ENCODE measurements at regions not wholly inside any gene's neighbourhood (a gene's known extent, or its start where the extent isn't known, plus 50 kb on each side); places are given as distances from the start of the nearest gene placed in this dataset.
"Not testable (repeated sequence)": the region's sequence is repeated elsewhere in the genome, so short reads cannot be mapped to it uniquely, and the experiment has no call there.

- not testable (repeated sequence) for DNase-seq
These were observed 52.6 kb upstream of the KIF26B start for GRCh38 chr1:245102149-245102548.

- DNase-seq, result no peak
These were observed 55.4 kb upstream of the KIF26B start for GRCh38 chr1:245099401-245099800.

GRCh38 chr1:245098924-245099323 lies 55.9 kb upstream of the KIF26B start:
- no peak for DNase-seq

GRCh38 chr1:245096311-245097066 lies 58.3 kb upstream of the KIF26B start:
- no peak for DNase-seq

- no peak for DNase-seq
These were observed 58.9 kb upstream of the KIF26B start for GRCh38 chr1:245095903-245096302.

- DNase-seq, result no peak
These were observed 59.8 kb upstream of the KIF26B start for GRCh38 chr1:245094954-245095353.

- DNase-seq, result no peak
These were observed 60.7 kb upstream of the KIF26B start for GRCh38 chr1:245094092-245094491.

- no peak for DNase-seq
These were observed 62.2 kb upstream of the KIF26B start for GRCh38 chr1:245092638-245092976.

GRCh38 chr1:245091818-245092637 lies 62.8 kb upstream of the KIF26B start:
- DNase-seq, result no peak

GRCh38 chr1:245091171-245091621 lies 63.6 kb upstream of the KIF26B start:
- no peak for DNase-seq

GRCh38 chr1:245090491-245091090 lies 64.2 kb upstream of the KIF26B start:
- no peak for DNase-seq

- DNase-seq, result no peak
These were observed 67.1 kb upstream of the KIF26B start for GRCh38 chr1:245087723-245088122.

GRCh38 chr1:245086389-245086969 lies 68.3 kb upstream of the KIF26B start:
- no peak for DNase-seq

- DNase-seq, result no peak
These were observed 69.2 kb upstream of the KIF26B start for GRCh38 chr1:245085508-245086095.

GRCh38 chr1:245084551-245084950 lies 70.2 kb upstream of the KIF26B start:
- DNase-seq, result no peak

GRCh38 chr1:245079021-245079609 lies 75.7 kb upstream of the KIF26B start:
- DNase-seq, result peak; percentile 62

- DNase-seq, result no peak
These were observed 79.9 kb upstream of the KIF26B start for GRCh38 chr1:245074898-245075297.

GRCh38 chr1:245074232-245074747 lies 80.5 kb upstream of the KIF26B start:
- no peak for DNase-seq

- DNase-seq, result no peak
These were observed 83.8 kb upstream of the KIF26B start for GRCh38 chr1:245070836-245071615.

GRCh38 chr1:245067257-245067656 lies 87.5 kb upstream of the KIF26B start:
- no peak for DNase-seq

- no peak for DNase-seq
These were observed 92.0 kb upstream of the KIF26B start for GRCh38 chr1:245062741-245063305.
